SJCRH30 (cell line): ENCODE measurements at regions not wholly inside any gene's neighbourhood (a gene's known extent, or its start where the extent isn't known, plus 50 kb on each side); places are given as distances from the start of the nearest gene placed in this dataset.

ENCODE experiments used
- DNase-seq, 2 experiments: peaks; one replicate each; pipeline ENCODE4 v3.0.0-alpha.2; 2015 to 2020
- H3K27ac ChIP-seq: fragments of 250-450 bp; sonication (Bioruptor Pico); 2 replicates; pipeline ENCODE4 v1.5.1; 2020; ENCODE audit warnings: mild to moderate bottlenecking, moderate library complexity
- H3K27me3 ChIP-seq: fragments of 250-450 bp; sonication (Bioruptor Pico); 2 replicates; pipeline ENCODE4 v1.5.1; 2020; ENCODE audit warnings: mild to moderate bottlenecking, moderate library complexity
- H3K36me3 ChIP-seq: fragments of 250-450 bp; sonication (Bioruptor Pico); 2 replicates; pipeline ENCODE4 v1.5.1; 2020; ENCODE audit warnings: mild to moderate bottlenecking, moderate library complexity
- H3K4me1 ChIP-seq: fragments of 250-450 bp; sonication (Bioruptor Pico); 2 replicates; pipeline ENCODE4 v1.5.1; 2020; ENCODE audit warnings: mild to moderate bottlenecking, moderate library complexity
- H3K4me3 ChIP-seq: fragments of 250-450 bp; sonication (Bioruptor Pico); 2 replicates; pipeline ENCODE4 v1.5.1; 2020; ENCODE audit warnings: mild to moderate bottlenecking, moderate library complexity
- H3K9me3 ChIP-seq: fragments of 250-450 bp; sonication (Bioruptor Pico); replicated peaks from 2 replicates; pipeline ENCODE4 v1.5.1; 2020; ENCODE audit warnings: mild to moderate bottlenecking, moderate library complexity

- Histone ChIP-seq H3K36me3 (no peaks in the 10 kb centered on the region), H3K27ac (no peak overlapping the region), H3K4me3 (no peak overlapping the region), H3K9me3 (no peaks in the 10 kb centered on the region), H3K4me1 (no peaks in the 10 kb centered on the region), H3K27me3 (no peaks in the 10 kb centered on the region)
- no peak for DNase-seq
These were observed 276.8 kb upstream of the MAP3K1 start for GRCh38 chr5:56538580-56538979.

- H3K27ac ChIP-seq = no peak overlapping the region
- DNase-seq = no peak
- H3K4me1 ChIP-seq = no peaks in the 10 kb centered on the region
- H3K27me3 ChIP-seq = no peaks in the 10 kb centered on the region
- no peak overlapping the region for H3K4me3 ChIP-seq
- no peaks in the 10 kb centered on the region for H3K36me3 ChIP-seq
- H3K9me3 ChIP-seq = no peaks in the 10 kb centered on the region
These were observed 280.0 kb upstream of the MAP3K1 start for GRCh38 chr5:56535347-56535746.

- no peaks in the 10 kb centered on the region for H3K9me3 ChIP-seq
- no peak overlapping the region for H3K4me3 ChIP-seq
- H3K36me3 ChIP-seq = no peaks in the 10 kb centered on the region
- no peak overlapping the region for H3K27ac ChIP-seq
- DNase-seq = no peak
- no peaks in the 10 kb centered on the region for H3K4me1 ChIP-seq
- no peaks in the 10 kb centered on the region for H3K27me3 ChIP-seq
These were observed 281.1 kb upstream of the MAP3K1 start for GRCh38 chr5:56534102-56534829.

- DNase-seq = no peak
- H3K9me3 ChIP-seq = no peaks in the 10 kb centered on the region
- no peaks in the 10 kb centered on the region for H3K4me1 ChIP-seq
- no peaks in the 10 kb centered on the region for H3K27me3 ChIP-seq
- no peak overlapping the region for H3K27ac ChIP-seq
- H3K4me3 ChIP-seq = no peak overlapping the region
- no peaks in the 10 kb centered on the region for H3K36me3 ChIP-seq
These were observed 282.9 kb upstream of the MAP3K1 start for GRCh38 chr5:56532466-56532865.

GRCh38 chr5:56530626-56531138 lies 284.7 kb upstream of the MAP3K1 start:
- Histone ChIP-seq H3K36me3 (no peaks in the 10 kb centered on the region), H3K27me3 (no peaks in the 10 kb centered on the region), H3K4me3 (no peak overlapping the region), H3K9me3 (no peaks in the 10 kb centered on the region), H3K27ac (no peak overlapping the region), H3K4me1 (no peaks in the 10 kb centered on the region)
- DNase-seq = no peak

- no peaks in the 10 kb centered on the region for H3K27me3 ChIP-seq
- no peaks in the 10 kb centered on the region for H3K4me1 ChIP-seq
- no peak overlapping the region for H3K4me3 ChIP-seq
- DNase-seq = no peak
- H3K27ac ChIP-seq = no peak overlapping the region
- no peaks in the 10 kb centered on the region for H3K36me3 ChIP-seq
- H3K9me3 ChIP-seq = no peaks in the 10 kb centered on the region
These were observed 285.5 kb upstream of the MAP3K1 start for GRCh38 chr5:56529666-56530430.

GRCh38 chr5:56527174-56527573 lies 288.2 kb upstream of the MAP3K1 start:
- H3K9me3 ChIP-seq = no peaks in the 10 kb centered on the region
- H3K4me3 ChIP-seq = no peak overlapping the region
- H3K36me3 ChIP-seq = no peaks in the 10 kb centered on the region
- no peaks in the 10 kb centered on the region for H3K27me3 ChIP-seq
- no peak for DNase-seq
- H3K27ac ChIP-seq = no peak overlapping the region
- H3K4me1 ChIP-seq = no peaks in the 10 kb centered on the region

- H3K9me3 ChIP-seq = no peaks in the 10 kb centered on the region
- no peaks in the 10 kb centered on the region for H3K4me1 ChIP-seq
- no peak for DNase-seq
- no peak overlapping the region for H3K4me3 ChIP-seq
- H3K27me3 ChIP-seq = 0 out of 2 replicates have a peak, but pooled peaks cover 2% of the 10 kb centered on the region
- H3K27ac ChIP-seq = no peak overlapping the region
- no peaks in the 10 kb centered on the region for H3K36me3 ChIP-seq
These were observed 290.2 kb upstream of the MAP3K1 start for GRCh38 chr5:56525113-56525512.

- Histone ChIP-seq H3K4me3 (no peak overlapping the region), H3K36me3 (no peaks in the 10 kb centered on the region), H3K4me1 (no peaks in the 10 kb centered on the region), H3K9me3 (no peaks in the 10 kb centered on the region), H3K27me3 (0 out of 2 replicates have a peak, but pooled peaks cover 2% of the 10 kb centered on the region), H3K27ac (no peak overlapping the region)
- DNase-seq = no peak
These were observed 290.9 kb upstream of the ANKRD55 start for GRCh38 chr5:56523790-56524575.

- Histone ChIP-seq H3K4me3 (no peak overlapping the region), H3K27me3 (0 out of 2 replicates have a peak, but pooled peaks cover 2% of the 10 kb centered on the region)
These were observed 289.8 kb upstream of the ANKRD55 start for GRCh38 chr5:56522960-56523359.

GRCh38 chr5:56522169-56522568 lies 289.0 kb upstream of the ANKRD55 start:
- no peak for DNase-seq
- H3K27ac ChIP-seq = no peak overlapping the region
- no peaks in the 10 kb centered on the region for H3K36me3 ChIP-seq
- no peak overlapping the region for H3K4me3 ChIP-seq
- H3K9me3 ChIP-seq = no peaks in the 10 kb centered on the region
- no peaks in the 10 kb centered on the region for H3K4me1 ChIP-seq
- 0 out of 2 replicates have a peak, but pooled peaks cover 2% of the 10 kb centered on the region for H3K27me3 ChIP-seq

More at GRCh38 chr5:56522960-56523359, 289.8 kb upstream of the ANKRD55 start:
- DNase-seq = no peak
- Histone ChIP-seq H3K4me1 (no peaks in the 10 kb centered on the region), H3K36me3 (no peaks in the 10 kb centered on the region), H3K9me3 (no peaks in the 10 kb centered on the region), H3K27ac (no peak overlapping the region)

- Histone ChIP-seq H3K27ac (no peak overlapping the region), H3K36me3 (no peaks in the 10 kb centered on the region), H3K4me3 (no peak overlapping the region), H3K27me3 (0 out of 2 replicates have a peak, but pooled peaks cover 2% of the 10 kb centered on the region), H3K4me1 (no peaks in the 10 kb centered on the region), H3K9me3 (no peaks in the 10 kb centered on the region)
- no peak for DNase-seq
These were observed 288.0 kb upstream of the ANKRD55 start for GRCh38 chr5:56520986-56521730.

- no peaks in the 10 kb centered on the region for H3K36me3 ChIP-seq
- no peak overlapping the region for H3K4me3 ChIP-seq
- no peak for DNase-seq
- H3K27ac ChIP-seq = no peak overlapping the region
- H3K4me1 ChIP-seq = no peaks in the 10 kb centered on the region
- no peaks in the 10 kb centered on the region for H3K9me3 ChIP-seq
- peaks cover 6% of the 10 kb centered on the region; the same call in 1 of the 2 replicates for H3K27me3 ChIP-seq
These were observed 285.7 kb upstream of the ANKRD55 start for GRCh38 chr5:56518820-56519219.

- Histone ChIP-seq H3K27ac (no peak overlapping the region), H3K36me3 (no peaks in the 10 kb centered on the region), H3K4me1 (no peaks in the 10 kb centered on the region), H3K4me3 (no peak overlapping the region), H3K27me3 (peaks cover 6% of the 10 kb centered on the region; the same call in 1 of the 2 replicates), H3K9me3 (no peaks in the 10 kb centered on the region)
- DNase-seq = peak in 1 of 2 experiments; percentile 31
These were observed 283.9 kb upstream of the ANKRD55 start for GRCh38 chr5:56517011-56517416.
